GM19455 (cell line): ENCODE measurements at regions not wholly inside any gene's neighbourhood (a gene's known extent, or its start where the extent isn't known, plus 50 kb on each side); places are given as distances from the start of the nearest gene placed in this dataset.
A peak's percentile ranks its signal among the peaks of the same experiment; 100 is the strongest.

Experiments
- ATAC-seq: cut with Tn5 transposase; IDR thresholded peaks from one replicate; pipeline ENCODE4 v1.9.1; 2021; ENCODE audit not compliant: unreplicated experiment

GRCh38 chr6:129778793-129779192 lies 68.8 kb upstream of the ARHGAP18 start:
- no peak for ATAC-seq

DNA sequence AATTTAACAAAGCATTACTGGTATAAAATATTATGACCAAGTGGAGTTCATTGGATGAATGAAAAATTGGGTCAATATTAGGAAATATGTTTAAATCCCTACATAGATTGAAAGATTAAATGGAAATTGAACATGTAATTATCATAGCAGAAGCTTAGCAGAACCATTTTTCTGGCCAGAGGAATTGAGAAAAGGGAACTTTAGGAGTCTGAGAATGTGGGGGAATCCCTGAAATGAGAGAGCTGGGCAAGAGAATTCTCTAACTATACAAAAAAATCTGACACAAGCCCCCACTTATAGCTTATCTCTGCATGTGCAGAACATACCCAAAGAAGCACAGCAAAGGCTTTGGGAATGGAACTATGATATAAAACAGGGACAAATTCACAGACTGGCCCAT lies 67.4 kb upstream of the ARHGAP18 start:
- ATAC-seq: no peak

GRCh38 chr6:129776542-129777330 lies 66.8 kb upstream of the ARHGAP18 start:
- no peak for ATAC-seq

DNA sequence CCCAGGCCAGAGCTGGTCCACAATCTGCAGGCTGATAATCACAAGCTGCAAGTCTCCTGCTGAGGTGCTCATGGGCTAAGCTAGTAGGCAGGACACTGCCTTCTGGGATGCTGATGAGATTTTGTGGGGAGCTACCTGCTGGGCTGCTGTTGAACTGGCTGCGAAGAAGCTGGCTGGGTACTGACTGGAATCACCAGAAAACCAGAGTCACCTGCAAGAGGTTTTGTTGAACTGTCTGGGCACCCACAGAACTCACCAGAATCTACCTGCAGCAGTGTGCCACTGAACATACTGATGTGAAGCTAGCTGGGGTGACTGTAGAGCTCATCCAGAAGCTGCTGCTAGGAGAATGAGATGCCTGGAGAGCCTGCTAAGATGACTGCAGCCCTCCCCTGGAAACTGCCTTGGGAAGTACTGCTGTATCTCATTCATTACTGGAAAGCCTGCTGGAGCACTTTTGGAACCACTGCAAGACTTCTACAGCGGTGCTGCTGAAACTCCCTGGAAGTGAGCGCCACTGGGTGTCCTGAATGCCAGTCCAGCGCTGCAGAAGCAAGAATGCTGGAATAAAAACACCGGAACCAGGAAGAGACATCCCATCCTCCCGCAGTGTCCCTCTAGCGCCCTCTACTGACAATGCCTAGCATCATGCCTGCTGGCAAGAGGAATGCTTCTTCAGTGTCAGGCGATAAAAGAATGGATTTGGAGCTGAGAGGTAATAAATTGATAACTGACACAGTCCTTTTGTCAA lies 64.9 kb upstream of the ARHGAP18 start:
- no peak for ATAC-seq

- ATAC-seq: no peak
These were observed 63.3 kb upstream of the ARHGAP18 start for GRCh38 chr6:129773304-129773703.

- ATAC-seq: no peak
These were observed 61.7 kb upstream of the ARHGAP18 start for GRCh38 chr6:129771678-129772077.

GRCh38 chr6:129767776-129768485 lies 58.0 kb upstream of the ARHGAP18 start:
- ATAC-seq: no peak

- peak; percentile 79 for ATAC-seq
These were observed 57.2 kb upstream of the ARHGAP18 start for GRCh38 chr6:129766959-129767728.

DNA sequence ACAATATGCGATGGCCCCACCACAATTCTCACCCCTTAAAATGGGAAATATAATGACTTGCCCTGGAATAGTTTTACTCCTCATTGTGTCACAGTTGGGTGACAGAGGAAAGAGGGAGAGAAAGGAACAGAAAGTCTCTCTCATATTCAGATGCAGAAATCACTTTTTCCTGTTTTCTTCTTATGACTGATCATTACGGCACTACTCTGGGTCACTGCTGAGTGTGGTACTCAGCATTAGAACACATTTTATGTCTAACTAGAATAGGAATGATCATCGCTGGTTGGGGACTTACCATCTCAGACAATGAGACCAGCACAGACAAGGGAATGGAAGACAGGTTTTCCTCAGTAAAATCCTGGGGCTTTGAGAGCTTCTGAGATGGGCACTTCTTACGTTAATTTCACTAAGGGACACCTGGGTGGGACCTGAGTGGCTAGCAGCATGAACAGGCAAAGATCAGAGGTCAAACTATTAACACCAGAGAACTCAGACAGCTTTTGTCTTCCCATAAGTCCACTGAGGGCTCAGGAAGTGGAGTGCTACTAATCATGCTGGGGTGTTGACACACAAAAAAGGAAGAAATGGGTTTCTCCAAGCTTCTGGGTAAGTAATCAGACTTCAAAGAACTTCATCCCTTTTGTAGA lies 54.9 kb upstream of the ARHGAP18 start:
- ATAC-seq: no peak

GRCh38 chr6:129759796-129760605 lies 50.0 kb upstream of the ARHGAP18 start:
- no peak for ATAC-seq
